Stomach smooth muscle (tissue), 2 donors: ENCODE measurements at regions not wholly inside any gene's neighbourhood (a gene's known extent, or its start where the extent isn't known, plus 50 kb on each side); places are given as distances from the start of the nearest gene placed in this dataset.

Experiments
- H3K27ac ChIP-seq: one replicate; pipeline ENCODE4 v1.7.0; 2013; ENCODE audit warnings: mild to moderate bottlenecking, low read length, inconsistent platforms
- H3K27me3 ChIP-seq, 2 donors: one replicate each; pipeline ENCODE4 v1.7.0; 2013; ENCODE audit warnings: low read length in 2 of 2; ENCODE audit not compliant: insufficient read depth in 2 of 2, control insufficient read depth in 1 of 2
- H3K36me3 ChIP-seq, 2 donors: one replicate each; pipeline ENCODE4 v1.7.0; 2013; ENCODE audit warnings: low read length in 2 of 2; ENCODE audit not compliant: control insufficient read depth in 2 of 2, insufficient read depth in 2 of 2
- H3K4me1 ChIP-seq: one replicate; pipeline ENCODE4 v1.7.0; 2013; ENCODE audit warnings: low read length; ENCODE audit not compliant: control insufficient read depth, insufficient read depth
- H3K4me3 ChIP-seq, 2 donors: one replicate each; pipeline ENCODE4 v1.7.0; 2013; ENCODE audit warnings: low read length in 2 of 2
- H3K9ac ChIP-seq, 2 donors: one replicate each; pipeline ENCODE4 v1.7.0; 2013; ENCODE audit warnings: low read length in 2 of 2, mild to moderate bottlenecking in 1 of 2
- H3K9me3 ChIP-seq, 2 donors: one replicate each; pipeline ENCODE4 v1.7.0; 2013; ENCODE audit warnings: low read length in 2 of 2; ENCODE audit not compliant: control insufficient read depth in 2 of 2
- donor health status: healthy.
- donor health status: Pancreatic carcinoma.

DNA sequence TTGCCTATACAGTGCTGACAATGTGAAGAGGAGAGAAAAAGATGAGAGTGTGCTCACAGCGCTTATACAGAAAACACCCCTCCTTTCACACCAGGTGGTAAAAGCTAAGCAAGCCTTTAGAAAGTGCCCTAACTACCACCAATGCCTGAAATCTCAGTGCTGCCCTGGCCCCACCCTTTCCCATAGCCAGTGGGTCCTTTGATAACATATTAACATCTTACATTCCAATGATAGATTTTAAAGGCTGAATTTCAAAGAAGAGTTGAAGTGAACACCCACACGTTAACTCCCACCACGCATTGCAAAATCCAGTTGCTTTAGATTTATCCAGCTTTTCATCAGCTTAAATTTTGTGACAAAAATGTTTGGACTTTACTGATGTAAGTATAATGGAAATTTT is 58.1 kb upstream of the SSX2IP start:
- Histone ChIP-seq H3K4me1 (no peaks in the 10 kb centered on the region), H3K9me3 (no peaks in the 10 kb centered on the region), H3K36me3 (no peaks in the 10 kb centered on the region), H3K27me3 (peaks cover 0 to 2% of the 10 kb centered on the region in 2 donors), H3K4me3 (no peak overlapping the region), H3K9ac (no peak overlapping the region), H3K27ac (no peak overlapping the region)

- Histone ChIP-seq H3K4me3 (no peak overlapping the region), H3K4me1 (no peaks in the 10 kb centered on the region), H3K9me3 (no peaks in the 10 kb centered on the region), H3K27ac (no peak overlapping the region), H3K9ac (no peak overlapping the region), H3K27me3 (peaks cover 0 to 2% of the 10 kb centered on the region in 2 donors), H3K36me3 (no peaks in the 10 kb centered on the region)
Measured at GRCh38 chr1:84745857-84746256, 55.6 kb upstream of the SSX2IP start.

- Histone ChIP-seq H3K4me3 (no peak overlapping the region), H3K9me3 (no peaks in the 10 kb centered on the region), H3K27me3 (peaks cover 0 to 2% of the 10 kb centered on the region in 2 donors), H3K4me1 (no peaks in the 10 kb centered on the region), H3K9ac (no peak overlapping the region), H3K36me3 (no peaks in the 10 kb centered on the region), H3K27ac (no peak overlapping the region)
Measured at GRCh38 chr1:84743896-84744295, 53.6 kb upstream of the SSX2IP start.

DNA sequence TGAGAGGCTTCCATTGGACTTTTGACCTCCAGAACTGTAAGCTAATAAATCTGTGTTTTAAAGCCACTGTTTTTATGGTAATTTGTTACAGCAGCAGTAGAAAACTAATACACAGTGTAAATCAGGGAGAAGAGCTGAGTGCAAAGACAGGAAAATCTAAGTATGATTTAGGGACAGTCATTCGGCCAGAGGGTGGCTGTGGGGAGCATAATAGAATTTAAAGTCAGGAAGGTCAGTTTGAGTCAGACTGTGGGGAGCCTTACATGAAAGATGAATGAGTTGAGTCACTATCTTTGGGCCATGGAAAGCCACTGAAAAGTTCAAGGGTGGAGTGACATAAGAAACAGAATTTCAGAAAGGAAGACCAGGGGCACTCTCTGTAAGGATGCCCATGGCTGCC is 52.4 kb upstream of the SSX2IP start:
- Histone ChIP-seq H3K36me3 (no peaks in the 10 kb centered on the region), H3K27me3 (no peaks in the 10 kb centered on the region), H3K4me3 (no peak overlapping the region)

DNA sequence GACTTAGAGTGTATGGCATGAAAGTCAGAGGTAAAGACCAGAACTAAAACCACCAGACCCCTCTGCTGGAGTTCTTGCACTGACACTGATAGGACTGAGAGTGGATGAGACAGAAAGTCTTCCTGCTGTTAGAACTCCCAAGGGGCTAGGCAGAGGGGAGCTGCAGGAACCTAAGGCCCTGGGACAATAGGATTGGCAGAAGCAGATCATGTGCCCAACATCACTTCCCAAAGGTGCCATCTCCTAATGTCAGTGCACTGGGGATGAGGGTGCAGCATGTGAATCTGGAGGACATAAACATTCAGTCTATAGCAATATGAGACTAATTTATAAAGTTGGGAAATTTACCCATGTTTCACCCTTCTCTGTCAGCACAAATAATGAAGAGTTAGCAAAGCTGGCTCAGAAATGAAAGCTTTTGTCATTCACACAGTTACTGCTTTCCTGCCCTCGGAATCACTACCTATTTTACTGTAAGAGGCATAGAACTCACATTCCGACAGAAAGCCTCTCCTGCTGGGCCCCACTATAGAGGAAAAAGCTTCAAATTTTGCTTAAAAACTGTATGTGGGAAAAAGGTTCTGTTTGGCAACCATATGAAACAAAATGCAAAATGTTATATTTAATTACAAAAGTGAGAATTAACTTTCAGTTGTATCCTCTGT is 49.9 kb upstream of the SSX2IP start:
- H3K27ac ChIP-seq = no peak overlapping the region
- no peaks in the 10 kb centered on the region for H3K36me3 ChIP-seq
- no peaks in the 10 kb centered on the region for H3K4me1 ChIP-seq
- H3K4me3 ChIP-seq = no peak overlapping the region
- H3K9ac ChIP-seq = no peak overlapping the region
- H3K9me3 ChIP-seq = no peaks in the 10 kb centered on the region
- H3K27me3 ChIP-seq = no peaks in the 10 kb centered on the region

More for the DNA sequence above, 52.4 kb upstream of the SSX2IP start:
- Histone ChIP-seq H3K9me3 (no peaks in the 10 kb centered on the region), H3K4me1 (no peaks in the 10 kb centered on the region), H3K9ac (no peak overlapping the region), H3K27ac (no peak overlapping the region)
